Inflammatory macrophage treated with lipopolysaccharide for 1 hour (primary cell): ENCODE measurements at regions not wholly inside any gene's neighbourhood (a gene's known extent, or its start where the extent isn't known, plus 50 kb on each side); places are given as distances from the start of the nearest gene placed in this dataset.
A peak's percentile ranks its signal among the peaks of the same experiment; 100 is the strongest.
"Not testable (repeated sequence)": the region's sequence is repeated elsewhere in the genome, so short reads cannot be mapped to it uniquely, and the experiment has no call there.

Source experiments
- DNase-seq, 2 donors: peaks; one replicate each; pipeline ENCODE4 v3.0.0-alpha.2; 2020 to 2022

GRCh38 chr11:134611537-134611936 lies 199.5 kb upstream of the B3GAT1 start:
- DNase-seq = no peak

GRCh38 chr11:134610116-134610910 lies 198.3 kb upstream of the B3GAT1 start:
- no peak for DNase-seq

- DNase-seq = no peak
Observed at GRCh38 chr11:134609361-134610115, 197.5 kb upstream of the B3GAT1 start.

- no peak for DNase-seq
Observed at GRCh38 chr11:134607963-134608750, 196.1 kb upstream of the B3GAT1 start.

GRCh38 chr11:134606251-134606650 lies 194.2 kb upstream of the B3GAT1 start:
- DNase-seq = no peak

- DNase-seq = no peak
Observed at GRCh38 chr11:134604886-134605285, 192.8 kb upstream of the B3GAT1 start.

- DNase-seq = peak in 1 of 2 donors; percentile 2
Observed at GRCh38 chr11:134599299-134599771, 187.3 kb upstream of the B3GAT1 start.

- DNase-seq = no peak
Observed at GRCh38 chr11:134598368-134598767, 186.3 kb upstream of the B3GAT1 start.

- DNase-seq = no peak
Observed at GRCh38 chr11:134597452-134597851, 185.4 kb upstream of the B3GAT1 start.

- no peak for DNase-seq
Observed at GRCh38 chr11:134596404-134596803, 184.4 kb upstream of the B3GAT1 start.

GRCh38 chr11:134592391-134592990 lies 180.4 kb upstream of the B3GAT1 start:
- peak in 1 of 2 donors; percentile 62 for DNase-seq

- no peak for DNase-seq
Observed at GRCh38 chr11:134591338-134591737, 179.3 kb upstream of the B3GAT1 start.

- DNase-seq = no peak
Observed at GRCh38 chr11:134589129-134589528, 177.1 kb upstream of the B3GAT1 start.

- not testable (repeated sequence) for DNase-seq
Observed at GRCh38 chr11:134588460-134589110, 176.5 kb upstream of the B3GAT1 start.

- no peak for DNase-seq
Observed at GRCh38 chr11:134587345-134587744, 175.3 kb upstream of the B3GAT1 start.

GRCh38 chr11:134586726-134587125 lies 174.7 kb upstream of the B3GAT1 start:
- DNase-seq = no peak

- DNase-seq = no peak
Observed at GRCh38 chr11:134585666-134586610, 173.9 kb upstream of the B3GAT1 start.

GRCh38 chr11:134584706-134585445 lies 172.8 kb upstream of the B3GAT1 start:
- peak; percentile 32 to 63 for DNase-seq

- no peak for DNase-seq
Observed at GRCh38 chr11:134584001-134584561, 172.0 kb upstream of the B3GAT1 start.
